PC-9 (cell line): ENCODE measurements at regions not wholly inside any gene's neighbourhood (a gene's known extent, or its start where the extent isn't known, plus 50 kb on each side); places are given as distances from the start of the nearest gene placed in this dataset.

ENCODE experiments used
- BruUV-seq: library from RNA; stranded (reverse); fragments of 400-500 nt; replicated peaks from 2 replicates; lab custom pipeline; 2021; lab: Mats Ljungman, UMichigan
- CTCF ChIA-PET: fragments of 300-600 bp; sonication (Branson Sonifier 250); formaldehyde crosslinking; loops from one replicate; lab custom pipeline; 2022; ENCODE audit warnings: antibody characterized with exemption; lab: Charles Lee
- POLR2A ChIA-PET: fragments of 300-600 bp; sonication (Branson Sonifier 250); formaldehyde crosslinking; loops from one replicate; lab custom pipeline; 2022; ENCODE audit warnings: antibody characterized with exemption; ENCODE audit not compliant: unreplicated experiment; lab: Charles Lee
- DNase-seq, 2 experiments: peaks; one replicate each; pipeline versions ENCODE4 v3.0.0 to v3.0.0-alpha.2; 2015 to 2022; ENCODE audit warnings: mixed read lengths in 1 of 2
- H2AFZ ChIP-seq: fragments of 200-600 bp; sonication (generic); 2 replicates; pipeline ENCODE4 v1.8.1; 2017; ENCODE audit warnings: antibody characterized with exemption
- H3F3A ChIP-seq: fragments of 200-600 bp; sonication (generic); 2 replicates; pipeline ENCODE4 v1.8.1; 2017; ENCODE audit warnings: antibody characterized with exemption, mild to moderate bottlenecking, low read depth; ENCODE audit not compliant: insufficient read depth
- H3K27ac ChIP-seq: fragments of 200-600 bp; sonication (generic); 2 replicates; pipeline ENCODE4 v1.6.1; 2016; ENCODE audit warnings: mixed run types
- H3K27me3 ChIP-seq: fragments of 200-600 bp; sonication (generic); 2 replicates; pipeline ENCODE4 v1.6.1; 2016; ENCODE audit warnings: low read depth, mixed run types; ENCODE audit not compliant: insufficient read depth
- H3K36me3 ChIP-seq: fragments of 200-600 bp; sonication (generic); 2 replicates; pipeline ENCODE4 v1.6.1; 2016; ENCODE audit warnings: low read depth, mixed run types
- H3K4me1 ChIP-seq: fragments of 200-600 bp; sonication (generic); replicated peaks from 2 replicates; pipeline ENCODE4 v1.6.1; 2016; ENCODE audit warnings: mixed run types; ENCODE audit not compliant: insufficient read depth
- H3K4me2 ChIP-seq: fragments of 200-600 bp; sonication (generic); 2 replicates; pipeline ENCODE4 v1.6.1; 2017; ENCODE audit warnings: mixed run types
- H3K4me3 ChIP-seq: fragments of 200-600 bp; sonication (generic); 2 replicates; pipeline ENCODE4 v1.6.1; 2016; ENCODE audit warnings: mixed run types
- H3K79me2 ChIP-seq: fragments of 200-600 bp; sonication (generic); 2 replicates; pipeline ENCODE4 v1.6.1; 2017; ENCODE audit warnings: low read depth, mixed run types
- H3K9me2 ChIP-seq: fragments of 200-600 bp; sonication (generic); 2 replicates; pipeline ENCODE4 v1.8.1; 2017; ENCODE audit warnings: mild to moderate bottlenecking; ENCODE audit not compliant: insufficient read depth
- H3K9me3 ChIP-seq: fragments of 200-600 bp; sonication (generic); 2 replicates; pipeline ENCODE4 v1.8.1; 2016; ENCODE audit warnings: low read depth; ENCODE audit not compliant: insufficient read depth
- H4K20me1 ChIP-seq: fragments of 200-600 bp; sonication (generic); 2 replicates; pipeline ENCODE4 v1.8.1; 2017; ENCODE audit not compliant: insufficient read depth
- CTCF ChIP-seq: fragments of 200-600 bp; sonication (generic); conservative IDR thresholded peaks from 2 replicates; pipeline ENCODE4 v1.6.1; 2017; ENCODE audit warnings: mixed run types, antibody characterized with exemption, mild to moderate bottlenecking, moderate library complexity
- EZH2 ChIP-seq: fragments of 200-600 bp; sonication (generic); IDR thresholded peaks from 2 replicates; pipeline ENCODE4 v1.8.0; 2017; ENCODE audit warnings: antibody characterized with exemption, low read depth
- intact Hi-C: fragments of 100-400 bp; cut with micrococcal nuclease; formaldehyde crosslinking; loops from one replicate; pipeline ENCODE4 v1.10.0; 2022; ENCODE audit not compliant: unreplicated experiment

- H3K9me3 ChIP-seq, result no peaks in the 10 kb centered on the region
- H3K36me3 ChIP-seq, result no peaks in the 10 kb centered on the region
- H3K27ac ChIP-seq, result no peak overlapping the region
- H3K79me2 ChIP-seq, result no peaks in the 10 kb centered on the region
- intact Hi-C loops, result no loop called here
- no TSS peak for BruUV-seq
- DNase-seq, result no peak
- H4K20me1 ChIP-seq, result no peaks in the 10 kb centered on the region
- H3K4me1 ChIP-seq, result no peaks in the 10 kb centered on the region
- 0 out of 2 replicates have a peak, but pooled peaks cover 5% of the 10 kb centered on the region for H3K9me2 ChIP-seq
- H3K27me3 ChIP-seq, result no peaks in the 10 kb centered on the region
- no peak for TF ChIP-seq CTCF
- TF ChIP-seq EZH2, result no peak
- ChIA-PET CTCF (no interaction called here), POLR2A (no interaction called here)
- H3K4me2 ChIP-seq, result no peak overlapping the region
- H2AFZ ChIP-seq, result no peak overlapping the region
- no peak overlapping the region for H3K4me3 ChIP-seq
- H3F3A ChIP-seq, result no peaks in the 10 kb centered on the region
Observed at GRCh38 chr5:29402270-29402669, 1791.2 kb upstream of the CDH6 start.

GRCh38 chr5:29389993-29390392, 1803.5 kb upstream of the CDH6 start:
- intact Hi-C loops, result no loop called here
- no peaks in the 10 kb centered on the region for H3K9me3 ChIP-seq
- no peaks in the 10 kb centered on the region for H4K20me1 ChIP-seq
- H2AFZ ChIP-seq, result no peak overlapping the region
- no peaks in the 10 kb centered on the region for H3K9me2 ChIP-seq
- H3K4me1 ChIP-seq, result no peaks in the 10 kb centered on the region
- no peak for TF ChIP-seq EZH2
- no peak for TF ChIP-seq CTCF
- CTCF ChIA-PET, result no interaction called here
- no peaks in the 10 kb centered on the region for H3F3A ChIP-seq
- no TSS peak for BruUV-seq
- no peak overlapping the region for H3K4me3 ChIP-seq
- DNase-seq, result no peak
- H3K27ac ChIP-seq, result no peak overlapping the region
- no peaks in the 10 kb centered on the region for H3K79me2 ChIP-seq
- POLR2A ChIA-PET, result no interaction called here
- H3K36me3 ChIP-seq, result no peaks in the 10 kb centered on the region
- no peaks in the 10 kb centered on the region for H3K27me3 ChIP-seq
- no peak overlapping the region for H3K4me2 ChIP-seq

- no peaks in the 10 kb centered on the region for H4K20me1 ChIP-seq
- intact Hi-C loops, result no loop called here
- CTCF ChIA-PET, result no interaction called here
- H3K4me2 ChIP-seq, result no peak overlapping the region
- no peak overlapping the region for H2AFZ ChIP-seq
- H3K4me1 ChIP-seq, result no peaks in the 10 kb centered on the region
- no peaks in the 10 kb centered on the region for H3K36me3 ChIP-seq
- no peaks in the 10 kb centered on the region for H3K79me2 ChIP-seq
- H3K9me2 ChIP-seq, result no peaks in the 10 kb centered on the region
- H3K27ac ChIP-seq, result no peak overlapping the region
- H3K4me3 ChIP-seq, result no peak overlapping the region
- DNase-seq, result no peak
- H3K27me3 ChIP-seq, result no peaks in the 10 kb centered on the region
- POLR2A ChIA-PET, result no interaction called here
- no peak for TF ChIP-seq CTCF
- no peak for TF ChIP-seq EZH2
- H3K9me3 ChIP-seq, result no peaks in the 10 kb centered on the region
- BruUV-seq, result no TSS peak
- H3F3A ChIP-seq, result no peaks in the 10 kb centered on the region
Observed at GRCh38 chr5:29387384-29387783, 1806.1 kb upstream of the CDH6 start.
